Vagina (tissue), 2 donors: ENCODE measurements at regions not wholly inside any gene's neighbourhood (a gene's known extent, or its start where the extent isn't known, plus 50 kb on each side); places are given as distances from the start of the nearest gene placed in this dataset.

Experiments
- CTCF ChIP-seq, 3 experiments: fragments of 450-650 bp in 2 of 3; fragments of 200-600 bp in 1 of 3; sonication (generic) in 1 of 3; IDR thresholded peaks; one replicate each; pipeline ENCODE4 v1.5.1; 2017 to 2019; ENCODE audit warnings: antibody characterized with exemption in 3 of 3, mild to moderate bottlenecking in 2 of 3, moderate library complexity in 2 of 3
- POLR2A ChIP-seq, 2 donors: fragments of 450-650 bp; IDR thresholded peaks; one replicate each; pipeline ENCODE4 v1.6.1; 2017; ENCODE audit warnings: antibody characterized with exemption in 2 of 2, mild to moderate bottlenecking in 2 of 2, moderate library complexity in 2 of 2

GRCh38 chr21:35510294-35510693 is 461.2 kb upstream of the RUNX1 start:
- TF ChIP-seq CTCF (IDR thresholded peaks at IDR 0.05) (no peak), POLR2A (IDR thresholded peaks at IDR 0.05) (no peak)
